Gastrocnemius medialis (tissue), 4 donors: ENCODE measurements at regions not wholly inside any gene's neighbourhood (a gene's known extent, or its start where the extent isn't known, plus 50 kb on each side); places are given as distances from the start of the nearest gene placed in this dataset.

Source experiments
- CTCF ChIP-seq, 5 experiments: fragments of 450-650 bp in 3 of 5; fragments of 200-600 bp in 2 of 5; sonication (generic) in 2 of 5; IDR thresholded peaks in 4 of 5; conservative IDR thresholded peaks in 1 of 5; 1 replicate in 4 of 5; 2 replicates in 1 of 5; pipeline ENCODE4 v1.5.1; 2016 to 2019; ENCODE audit warnings: antibody characterized with exemption in 5 of 5, mild to moderate bottlenecking in 3 of 5, moderate library complexity in 3 of 5
- POLR2A ChIP-seq, 2 donors: fragments of 450-650 bp; IDR thresholded peaks; one replicate each; pipeline ENCODE4 v1.6.1; 2017; ENCODE audit warnings: antibody characterized with exemption in 2 of 2, mild to moderate bottlenecking in 2 of 2, moderate library complexity in 2 of 2

- TF ChIP-seq CTCF (IDR thresholded peaks at IDR 0.05 in 4 of 5, conservative IDR thresholded peaks at IDR 0.05 in 1 of 5) = no peak
- TF ChIP-seq POLR2A (IDR thresholded peaks at IDR 0.05) = no peak
Measured at GRCh38 chr17:77600346-77600745, 358.2 kb upstream of the TNRC6C start.
